ENCODE measurements at regions not wholly inside any gene's neighbourhood (a gene's known extent, or its start where the extent isn't known, plus 50 kb on each side); places are given as distances from the start of the nearest gene placed in this dataset.
"Not testable (repeated sequence)": the region's sequence is repeated elsewhere in the genome, so short reads cannot be mapped to it uniquely, and the experiment has no call there.

- not testable (repeated sequence) for H3K36me3 ChIP-seq (ENCODE audit: control insufficient read depth, insufficient read depth, low read length); H3K4me3 ChIP-seq (ENCODE audit: low read depth, low read length); H3K27ac ChIP-seq (ENCODE audit: low read depth, low read length); H3K27me3 ChIP-seq (ENCODE audit: control insufficient read depth, insufficient read depth, low read length); H3K4me1 ChIP-seq (ENCODE audit: control insufficient read depth, insufficient read depth, low read length); H3K9ac ChIP-seq (ENCODE audit: low read length)
- H3K9me3 ChIP-seq (ENCODE audit: control insufficient read depth, insufficient read depth, low read depth, low read length) = peaks cover 68% of the 10 kb centered on the region
Measured at GRCh38 chr22:11597666-11598358, 3930.2 kb upstream of the OR11H1 start.

- H3K36me3 ChIP-seq (ENCODE audit: control insufficient read depth, insufficient read depth, low read length) = no peaks in the 10 kb centered on the region
- no peak overlapping the region for H3K27ac ChIP-seq (ENCODE audit: low read depth, low read length)
- no peaks in the 10 kb centered on the region for H3K27me3 ChIP-seq (ENCODE audit: control insufficient read depth, insufficient read depth, low read length)
- no peaks in the 10 kb centered on the region for H3K4me1 ChIP-seq (ENCODE audit: control insufficient read depth, insufficient read depth, low read length)
- H3K9ac ChIP-seq (ENCODE audit: low read length) = no peak overlapping the region
- H3K4me3 ChIP-seq (ENCODE audit: low read depth, low read length) = peak overlapping the region; percentile 3; the same call in 1 of the 2 replicates
- H3K9me3 ChIP-seq (ENCODE audit: control insufficient read depth, insufficient read depth, low read depth, low read length) = peaks cover 68% of the 10 kb centered on the region
Measured at GRCh38 chr22:11598492-11599440, 3929.2 kb upstream of the OR11H1 start.

- H3K9ac ChIP-seq (ENCODE audit: low read length); H3K27ac ChIP-seq (ENCODE audit: low read depth, low read length); H3K4me1 ChIP-seq (ENCODE audit: control insufficient read depth, insufficient read depth, low read length); H3K4me3 ChIP-seq (ENCODE audit: low read depth, low read length); H3K36me3 ChIP-seq (ENCODE audit: control insufficient read depth, insufficient read depth, low read length); H3K27me3 ChIP-seq (ENCODE audit: control insufficient read depth, insufficient read depth, low read length): not testable (repeated sequence)
- peaks cover 66% of the 10 kb centered on the region for H3K9me3 ChIP-seq (ENCODE audit: control insufficient read depth, insufficient read depth, low read depth, low read length)
Measured at GRCh38 chr22:11599456-11599855, 3928.5 kb upstream of the OR11H1 start.

GRCh38 chr22:11600161-11600560 lies 3927.8 kb upstream of the OR11H1 start:
- H3K4me1 ChIP-seq (ENCODE audit: control insufficient read depth, insufficient read depth, low read length); H3K27me3 ChIP-seq (ENCODE audit: control insufficient read depth, insufficient read depth, low read length); H3K27ac ChIP-seq (ENCODE audit: low read depth, low read length); H3K4me3 ChIP-seq (ENCODE audit: low read depth, low read length); H3K36me3 ChIP-seq (ENCODE audit: control insufficient read depth, insufficient read depth, low read length); H3K9ac ChIP-seq (ENCODE audit: low read length): not testable (repeated sequence)
- H3K9me3 ChIP-seq (ENCODE audit: control insufficient read depth, insufficient read depth, low read depth, low read length) = peaks cover 66% of the 10 kb centered on the region

GRCh38 chr22:11600896-11601890 lies 3926.8 kb upstream of the OR11H1 start:
- not testable (repeated sequence) for H3K36me3 ChIP-seq (ENCODE audit: control insufficient read depth, insufficient read depth, low read length); H3K27me3 ChIP-seq (ENCODE audit: control insufficient read depth, insufficient read depth, low read length); H3K9ac ChIP-seq (ENCODE audit: low read length); H3K27ac ChIP-seq (ENCODE audit: low read depth, low read length); H3K4me1 ChIP-seq (ENCODE audit: control insufficient read depth, insufficient read depth, low read length); H3K4me3 ChIP-seq (ENCODE audit: low read depth, low read length)
- H3K9me3 ChIP-seq (ENCODE audit: control insufficient read depth, insufficient read depth, low read depth, low read length) = peaks cover 72% of the 10 kb centered on the region

- Histone ChIP-seq H3K9me3 (ENCODE audit: control insufficient read depth, insufficient read depth, low read depth, low read length) (peaks cover 65% of the 10 kb centered on the region), H3K4me3 (ENCODE audit: low read depth, low read length) (peak overlapping the region; percentile 36; the same call in 1 of the 2 replicates)
- not testable (repeated sequence) for H3K36me3 ChIP-seq (ENCODE audit: control insufficient read depth, insufficient read depth, low read length); H3K4me1 ChIP-seq (ENCODE audit: control insufficient read depth, insufficient read depth, low read length); H3K9ac ChIP-seq (ENCODE audit: low read length); H3K27me3 ChIP-seq (ENCODE audit: control insufficient read depth, insufficient read depth, low read length); H3K27ac ChIP-seq (ENCODE audit: low read depth, low read length)
Measured at GRCh38 chr22:11604635-11605395, 3923.2 kb upstream of the OR11H1 start.

GRCh38 chr22:11605468-11605981 lies 3922.5 kb upstream of the OR11H1 start:
- Histone ChIP-seq H3K27me3 (ENCODE audit: control insufficient read depth, insufficient read depth, low read length) (no peaks in the 10 kb centered on the region), H3K27ac (ENCODE audit: low read depth, low read length) (no peak overlapping the region), H3K9me3 (ENCODE audit: control insufficient read depth, insufficient read depth, low read depth, low read length) (peaks cover 65% of the 10 kb centered on the region), H3K9ac (ENCODE audit: low read length) (no peak overlapping the region), H3K36me3 (ENCODE audit: control insufficient read depth, insufficient read depth, low read length) (no peaks in the 10 kb centered on the region), H3K4me1 (ENCODE audit: control insufficient read depth, insufficient read depth, low read length) (no peaks in the 10 kb centered on the region), H3K4me3 (ENCODE audit: low read depth, low read length) (peak overlapping the region; percentile 36; the same call in 1 of the 2 replicates)

- not testable (repeated sequence) for H3K4me3 ChIP-seq (ENCODE audit: low read depth, low read length); H3K36me3 ChIP-seq (ENCODE audit: control insufficient read depth, insufficient read depth, low read length); H3K27ac ChIP-seq (ENCODE audit: low read depth, low read length); H3K9ac ChIP-seq (ENCODE audit: low read length); H3K4me1 ChIP-seq (ENCODE audit: control insufficient read depth, insufficient read depth, low read length); H3K27me3 ChIP-seq (ENCODE audit: control insufficient read depth, insufficient read depth, low read length)
- H3K9me3 ChIP-seq (ENCODE audit: control insufficient read depth, insufficient read depth, low read depth, low read length) = peaks cover 63% of the 10 kb centered on the region
Measured at GRCh38 chr22:11606047-11607000, 3921.7 kb upstream of the OR11H1 start.

- not testable (repeated sequence) for H3K4me1 ChIP-seq (ENCODE audit: control insufficient read depth, insufficient read depth, low read length); H3K4me3 ChIP-seq (ENCODE audit: low read depth, low read length); H3K27me3 ChIP-seq (ENCODE audit: control insufficient read depth, insufficient read depth, low read length); H3K36me3 ChIP-seq (ENCODE audit: control insufficient read depth, insufficient read depth, low read length); H3K9ac ChIP-seq (ENCODE audit: low read length); H3K27ac ChIP-seq (ENCODE audit: low read depth, low read length)
- H3K9me3 ChIP-seq (ENCODE audit: control insufficient read depth, insufficient read depth, low read depth, low read length) = peaks cover 65% of the 10 kb centered on the region
Measured at GRCh38 chr22:11607215-11607614, 3920.8 kb upstream of the OR11H1 start.
